ENCODE measurements at regions not wholly inside any gene's neighbourhood (a gene's known extent, or its start where the extent isn't known, plus 50 kb on each side); places are given as distances from the start of the nearest gene placed in this dataset.
"Not testable (repeated sequence)": the region's sequence is repeated elsewhere in the genome, so short reads cannot be mapped to it uniquely, and the experiment has no call there.

- DNase-seq (ENCODE audit: low spot score): peak; percentile 95
Measured at GRCh38 chr11:16605894-16606783, 132.3 kb upstream of the C11orf58 start.

GRCh38 chr11:16605389-16605893, 133.0 kb upstream of the C11orf58 start:
- no peak for DNase-seq (ENCODE audit: low spot score)

GRCh38 chr11:16604794-16605388, 133.6 kb upstream of the C11orf58 start:
- peak; percentile 89 for DNase-seq (ENCODE audit: low spot score)

GRCh38 chr11:16603890-16604793, 134.3 kb upstream of the C11orf58 start:
- no peak for DNase-seq (ENCODE audit: low spot score)

GRCh38 chr11:16603245-16603644, 135.2 kb upstream of the C11orf58 start:
- DNase-seq (ENCODE audit: low spot score): peak; percentile 57

GRCh38 chr11:16598906-16599305, 139.5 kb upstream of the C11orf58 start:
- DNase-seq (ENCODE audit: low spot score): no peak

- no peak for DNase-seq (ENCODE audit: low spot score)
Measured at GRCh38 chr11:16598032-16598431, 140.4 kb upstream of the C11orf58 start.

GRCh38 chr11:16596231-16596630, 142.2 kb upstream of the C11orf58 start:
- peak; percentile 69 for DNase-seq (ENCODE audit: low spot score)

GRCh38 chr11:16591157-16591556, 147.3 kb upstream of the C11orf58 start:
- DNase-seq (ENCODE audit: low spot score): no peak

- no peak for DNase-seq (ENCODE audit: low spot score)
Measured at GRCh38 chr11:16587670-16588069, 150.8 kb upstream of the C11orf58 start.

- no peak for DNase-seq (ENCODE audit: low spot score)
Measured at GRCh38 chr11:16584569-16584968, 153.9 kb upstream of the C11orf58 start.

GRCh38 chr11:16581078-16581477, 157.4 kb upstream of the C11orf58 start:
- DNase-seq (ENCODE audit: low spot score): not testable (repeated sequence)

GRCh38 chr11:16577490-16577889, 161.0 kb upstream of the C11orf58 start:
- DNase-seq (ENCODE audit: low spot score): no peak

GRCh38 chr11:16574889-16575288, 163.6 kb upstream of the C11orf58 start:
- DNase-seq (ENCODE audit: low spot score): not testable (repeated sequence)

- no peak for DNase-seq (ENCODE audit: low spot score)
Measured at GRCh38 chr11:16572945-16573344, 165.5 kb upstream of the C11orf58 start.

GRCh38 chr11:16561150-16561549, 177.3 kb upstream of the C11orf58 start:
- DNase-seq (ENCODE audit: low spot score): no peak

GRCh38 chr11:16558494-16558893, 180.0 kb upstream of the C11orf58 start:
- no peak for DNase-seq (ENCODE audit: low spot score)

- DNase-seq (ENCODE audit: low spot score): no peak
Measured at GRCh38 chr11:16555956-16556355, 182.5 kb upstream of the C11orf58 start.

GRCh38 chr11:16554361-16554760, 184.1 kb upstream of the C11orf58 start:
- DNase-seq (ENCODE audit: low spot score): no peak

- DNase-seq (ENCODE audit: low spot score): no peak
Measured at GRCh38 chr11:16547879-16548278, 190.6 kb upstream of the C11orf58 start.

GRCh38 chr11:16543642-16544041, 187.3 kb upstream of the SOX6 start:
- DNase-seq (ENCODE audit: low spot score): no peak

GRCh38 chr11:16542353-16542752, 186.0 kb upstream of the SOX6 start:
- DNase-seq (ENCODE audit: low spot score): no peak
